Stimulated activated CD4-positive, alpha-beta T cell treated with anti-CD3 and anti-CD28 coated beads, Interleukin-12 subunit alpha, Interleukin-12 subunit beta, amount 100 ng/mL, for 24 hours (primary cell): ENCODE measurements at regions not wholly inside any gene's neighbourhood (a gene's known extent, or its start where the extent isn't known, plus 50 kb on each side); places are given as distances from the start of the nearest gene placed in this dataset.

Source experiments
- DNase-seq, 2 experiments: peaks; one replicate each; pipeline ENCODE4 v3.0.0-alpha.2; 2020; ENCODE audit warnings: low read depth in 2 of 2

- DNase-seq, result no peak
Observed at GRCh38 chr10:107848726-107849360, 684.3 kb upstream of the SORCS1 start.

DNA sequence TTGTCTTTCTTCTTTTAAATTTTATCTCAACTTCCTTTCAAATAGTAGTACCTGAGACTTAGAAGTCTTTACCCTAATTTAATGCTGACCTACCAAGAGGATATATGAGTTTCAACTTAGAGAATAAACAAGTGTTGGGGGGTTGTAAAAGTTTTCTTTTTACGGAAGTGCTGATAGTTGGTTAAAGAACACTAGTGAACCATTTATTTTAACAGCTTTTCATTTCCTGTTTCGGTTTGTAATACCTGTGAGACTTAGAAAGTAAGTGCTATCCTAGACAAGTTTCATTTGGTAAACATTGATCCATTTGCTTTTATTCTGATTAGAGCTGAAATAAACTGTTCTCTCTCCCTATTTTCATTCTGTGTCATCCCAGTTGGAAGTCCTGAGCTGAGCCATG lies 683.1 kb upstream of the SORCS1 start:
- no peak for DNase-seq

GRCh38 chr10:107834706-107835105 lies 670.2 kb upstream of the SORCS1 start:
- DNase-seq, result no peak

GRCh38 chr10:107831772-107832171 lies 667.3 kb upstream of the SORCS1 start:
- no peak for DNase-seq

- DNase-seq, result no peak
Observed at GRCh38 chr10:107829161-107829560, 664.7 kb upstream of the SORCS1 start.

DNA sequence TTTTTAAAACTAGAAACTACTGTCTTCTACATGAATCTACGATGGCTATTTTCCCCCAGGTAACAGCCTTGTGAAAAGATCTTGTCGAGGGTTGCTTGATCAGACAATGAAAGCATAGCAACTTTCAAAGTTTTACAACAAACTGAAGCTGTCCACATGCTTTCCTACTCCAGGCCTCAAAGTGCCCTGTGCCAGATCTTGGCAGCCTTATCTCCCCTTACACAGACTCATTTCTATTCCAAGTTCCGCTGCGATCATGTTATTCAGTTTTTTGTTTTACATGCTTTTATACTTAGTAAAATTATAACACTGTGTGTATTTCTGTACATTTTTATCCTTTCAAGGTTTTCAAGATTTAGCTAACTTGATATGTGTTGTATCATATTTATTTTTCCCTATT lies 661.7 kb upstream of the SORCS1 start:
- DNase-seq, result no peak

DNA sequence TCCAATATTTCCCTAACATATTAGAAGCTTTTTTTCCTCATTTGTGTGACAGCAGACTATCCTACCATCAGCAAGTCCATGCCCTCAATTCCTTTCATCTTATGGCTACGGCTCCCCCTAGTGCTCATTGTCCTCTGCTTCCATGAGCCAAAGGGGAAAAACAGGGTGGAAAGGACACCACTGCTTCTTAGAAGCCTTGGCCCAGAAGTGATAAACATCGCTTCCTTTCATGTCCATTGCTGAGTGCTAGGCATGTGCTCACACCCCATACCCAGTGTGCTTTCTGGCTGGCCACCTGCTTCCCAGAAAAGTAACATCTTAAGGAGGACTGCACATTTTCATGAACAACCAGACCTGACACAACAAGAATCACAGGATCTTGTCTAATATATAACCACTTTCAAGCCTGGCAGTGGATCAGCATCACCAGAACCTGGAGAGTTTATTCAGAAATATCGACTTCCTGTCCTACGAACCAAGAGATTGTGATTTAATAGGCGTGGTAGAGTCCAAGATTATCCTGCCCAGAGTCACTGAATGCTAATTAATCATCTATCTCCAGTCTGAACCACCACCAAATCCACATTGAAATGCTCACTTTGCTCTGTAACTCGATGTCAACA lies 650.5 kb upstream of the SORCS1 start:
- DNase-seq, result no peak

DNA sequence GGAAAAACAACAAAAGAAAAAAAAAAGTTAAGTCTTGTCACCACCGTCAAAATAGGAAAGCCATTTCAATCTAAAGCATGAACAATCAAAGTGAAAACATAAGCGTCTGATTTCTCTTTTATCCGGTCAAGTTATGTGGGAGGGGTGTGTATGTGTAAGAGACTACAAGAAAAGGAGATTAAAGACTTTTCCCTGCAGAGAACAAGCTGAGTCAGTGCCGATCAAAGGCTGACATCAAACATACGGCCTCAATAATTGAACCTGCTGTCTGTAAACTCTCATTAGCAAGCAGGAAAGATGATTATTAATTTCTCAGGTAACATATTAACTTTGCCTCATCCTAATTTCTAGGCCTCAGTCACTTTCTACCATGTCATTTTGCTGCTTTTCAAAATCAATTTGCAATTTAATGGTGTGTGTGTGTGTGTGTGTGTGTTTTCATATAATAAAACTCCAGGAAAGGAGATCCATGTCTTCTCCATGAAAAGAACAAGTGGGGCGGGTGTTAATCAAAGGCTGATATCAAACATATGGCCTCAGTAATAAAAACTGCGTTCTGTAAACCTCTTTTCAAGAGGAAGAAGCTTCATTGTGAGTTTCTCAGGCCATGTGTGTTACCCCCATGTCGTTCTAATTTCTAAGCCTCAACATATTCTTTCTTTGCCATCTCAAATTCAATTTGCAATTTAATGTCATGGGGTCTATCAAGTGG lies 649.1 kb upstream of the SORCS1 start:
- DNase-seq, result no peak

GRCh38 chr10:107809889-107810288 lies 645.4 kb upstream of the SORCS1 start:
- DNase-seq, result no peak

GRCh38 chr10:107807836-107808235 lies 643.3 kb upstream of the SORCS1 start:
- DNase-seq, result no peak

DNA sequence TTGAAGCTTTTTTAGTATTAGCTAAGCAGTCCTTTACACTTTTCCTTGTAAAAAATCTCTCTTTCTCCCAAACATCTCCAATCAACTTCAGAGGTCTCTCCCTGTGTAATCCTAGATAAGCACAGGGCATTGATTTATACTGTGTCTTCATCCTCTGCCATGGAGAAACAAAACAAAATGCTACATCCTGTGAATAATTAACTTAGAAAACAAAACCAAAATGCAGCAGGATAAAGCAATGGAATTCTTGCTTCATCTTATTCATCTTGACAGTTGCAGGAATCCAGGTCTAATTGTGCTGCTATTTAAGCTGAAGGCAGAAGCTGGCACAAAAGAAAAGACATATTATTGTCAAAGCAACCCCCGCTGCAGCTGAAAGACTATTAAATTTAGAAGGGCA lies 641.5 kb upstream of the SORCS1 start:
- no peak for DNase-seq

DNA sequence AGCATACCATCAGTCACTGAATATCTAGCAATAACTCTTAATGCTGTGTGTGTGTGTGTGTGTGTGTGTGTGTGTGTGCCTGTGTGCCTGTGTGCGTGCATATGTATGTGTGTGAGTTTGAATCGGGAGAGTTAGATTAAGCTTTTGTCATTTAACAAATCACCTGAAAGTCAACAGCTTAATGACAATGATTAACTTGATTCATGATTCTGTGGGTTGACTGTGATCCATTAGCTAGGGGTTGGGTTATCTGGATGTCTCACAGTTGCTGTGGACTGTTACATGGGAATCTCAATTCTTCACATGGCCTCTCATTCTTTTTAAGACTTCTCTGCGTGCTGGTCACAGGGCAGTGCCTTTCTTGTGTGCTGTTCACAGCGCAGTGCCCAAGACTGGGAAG lies 639.0 kb upstream of the SORCS1 start:
- DNase-seq, result no peak

DNA sequence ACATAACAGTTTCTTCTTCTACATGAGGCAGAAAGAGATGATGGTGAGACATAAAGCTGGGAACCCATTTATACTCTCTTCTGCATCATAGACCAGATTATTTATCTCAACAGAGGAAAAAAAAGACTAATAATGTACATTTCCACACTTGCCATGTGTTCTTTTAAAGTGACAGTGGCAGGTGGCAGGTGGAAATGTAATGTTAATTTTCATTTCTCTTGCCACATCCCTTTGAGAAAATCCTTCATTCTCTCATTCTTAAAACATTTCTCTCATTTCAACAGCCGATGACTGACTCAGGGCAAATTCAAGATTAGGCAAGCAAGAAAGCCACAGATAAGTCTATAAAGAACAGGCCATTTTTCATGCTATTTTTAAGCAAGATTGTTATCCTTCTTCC lies 635.6 kb upstream of the SORCS1 start:
- DNase-seq, result no peak

GRCh38 chr10:107790271-107790670 lies 625.8 kb upstream of the SORCS1 start:
- DNase-seq, result no peak

DNA sequence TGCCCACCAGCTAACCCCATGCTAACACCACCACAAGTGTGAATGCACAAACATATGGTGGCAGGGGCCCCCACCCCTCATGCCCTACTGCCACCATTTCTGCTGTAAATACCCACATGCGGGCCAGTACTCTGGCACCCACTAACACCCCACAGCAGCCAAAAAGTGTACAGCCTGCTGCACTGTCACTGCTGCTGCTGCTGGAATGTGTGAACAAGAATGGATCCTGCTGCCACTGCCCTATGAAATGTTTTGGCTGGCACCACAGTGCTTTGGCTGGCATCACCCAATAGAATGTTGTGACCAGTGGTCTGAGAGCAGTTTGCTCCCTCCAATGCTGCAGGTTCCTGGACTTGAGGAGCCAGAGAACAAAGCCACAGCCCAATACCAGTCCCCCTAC lies 606.6 kb upstream of the SORCS1 start:
- DNase-seq, result no peak

- no peak for DNase-seq
Observed at GRCh38 chr10:107767185-107767584, 602.7 kb upstream of the SORCS1 start.

GRCh38 chr10:107754814-107755213 lies 590.3 kb upstream of the SORCS1 start:
- DNase-seq, result no peak

DNA sequence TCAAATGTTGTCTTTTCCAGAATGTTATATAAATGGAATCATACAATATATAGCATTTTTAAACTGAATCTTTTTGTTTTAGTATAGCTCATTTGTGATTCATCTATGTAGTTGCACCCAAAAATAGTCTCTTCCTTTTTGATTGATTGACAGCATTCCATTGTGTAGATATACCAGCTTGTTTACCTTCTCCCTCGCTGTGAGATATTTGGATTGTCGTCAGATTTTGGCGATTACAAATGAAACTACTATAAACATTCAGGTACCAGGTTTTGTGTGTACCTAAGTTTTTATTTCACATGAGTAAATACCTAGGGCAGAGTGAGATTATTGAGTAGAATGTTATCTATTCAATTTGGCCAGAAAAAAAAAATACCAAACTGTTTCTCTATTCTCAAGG lies 584.7 kb upstream of the SORCS1 start:
- no peak for DNase-seq

DNA sequence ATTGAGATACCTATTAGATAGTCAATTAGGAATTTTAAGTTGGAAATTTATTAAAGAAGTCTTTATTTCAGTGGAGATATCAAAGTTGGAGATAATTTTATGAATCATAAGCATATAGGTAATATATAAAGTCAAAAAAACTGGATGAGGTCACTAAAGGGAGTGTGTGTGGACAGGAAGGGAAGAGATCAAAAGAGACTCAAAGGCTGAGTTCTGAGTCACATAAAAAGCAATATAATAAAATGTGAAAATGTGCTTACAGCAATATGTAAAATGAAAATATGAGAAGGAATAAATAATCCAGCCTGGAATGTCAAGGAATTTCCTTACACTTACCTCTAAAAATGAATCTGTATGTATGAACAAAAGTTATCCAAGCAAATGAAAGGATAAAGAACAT lies 583.3 kb upstream of the SORCS1 start:
- DNase-seq, result no peak

DNA sequence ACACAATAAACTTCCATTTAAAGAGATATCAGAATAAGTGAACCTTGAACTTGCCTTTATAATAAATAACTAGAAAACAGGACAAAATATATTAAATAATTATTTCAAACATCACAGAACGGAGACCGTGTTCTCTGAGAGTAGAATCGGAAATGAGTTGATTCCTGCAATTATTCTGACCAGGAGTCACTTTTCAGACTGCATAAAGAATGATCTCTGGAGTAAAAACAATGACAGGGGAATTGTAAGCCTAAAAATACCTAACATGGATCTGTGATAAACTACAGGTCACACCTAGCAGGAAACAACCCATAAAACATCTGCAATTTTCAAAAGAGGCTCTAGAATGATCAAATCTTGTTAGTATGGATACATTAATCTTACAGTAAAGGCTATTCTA lies 577.5 kb upstream of the SORCS1 start:
- no peak for DNase-seq

- no peak for DNase-seq
Observed at GRCh38 chr10:107740962-107741690, 576.6 kb upstream of the SORCS1 start.

GRCh38 chr10:107739951-107740350 lies 575.4 kb upstream of the SORCS1 start:
- no peak for DNase-seq
